ENCODE measurements at regions not wholly inside any gene's neighbourhood (a gene's known extent, or its start where the extent isn't known, plus 50 kb on each side); places are given as distances from the start of the nearest gene placed in this dataset.
"Not testable (repeated sequence)": the region's sequence is repeated elsewhere in the genome, so short reads cannot be mapped to it uniquely, and the experiment has no call there.

DNA sequence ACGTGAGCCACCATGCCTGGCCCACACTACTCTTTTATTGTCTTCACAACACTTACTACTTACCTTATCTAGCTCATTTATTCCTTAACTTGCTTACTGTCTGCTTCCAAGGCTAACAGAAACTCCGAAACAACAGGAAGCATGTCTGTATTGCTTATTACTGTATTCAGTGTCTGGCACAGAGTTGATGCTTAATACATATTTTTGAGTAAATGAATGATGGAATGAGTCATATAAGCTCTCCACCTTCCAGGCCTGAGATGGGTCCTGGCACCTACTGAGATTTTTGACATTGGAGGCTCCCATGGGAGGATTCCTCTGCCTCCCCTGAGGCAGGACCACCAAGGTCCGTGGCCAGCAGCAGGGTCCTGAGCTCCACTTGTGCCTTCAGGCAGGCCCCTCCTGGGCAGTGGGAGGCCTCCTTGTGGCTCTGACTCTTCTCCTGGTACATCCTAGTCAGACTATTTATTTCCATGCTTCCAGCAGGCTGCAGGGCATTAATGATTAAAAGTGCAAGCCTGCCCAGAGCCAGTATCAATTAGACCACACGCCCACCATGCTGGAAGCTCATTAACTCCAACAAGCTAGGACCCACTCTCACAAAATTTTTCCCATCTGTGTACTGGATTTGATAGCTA, 76.5 kb upstream of the CTNNA1 start:
- no peaks in the 10 kb centered on the region for H4K20me1 ChIP-seq (ENCODE audit: insufficient read depth)
- BruUV-seq (replicated peaks), result no TSS peak
- H3K27me3 ChIP-seq (ENCODE audit: insufficient read depth, low read depth), result no peaks in the 10 kb centered on the region
- H3K79me2 ChIP-seq (ENCODE audit: low read depth), result no peaks in the 10 kb centered on the region
- no peaks in the 10 kb centered on the region for H3K4me1 ChIP-seq (replicated peaks; ENCODE audit: insufficient read depth)
- no peak overlapping the region for H3K4me3 ChIP-seq
- no peak overlapping the region for H2AFZ ChIP-seq
- H3K4me2 ChIP-seq, result no peak overlapping the region
- no peak overlapping the region for H3K27ac ChIP-seq
- no peaks in the 10 kb centered on the region for H3K36me3 ChIP-seq (ENCODE audit: low read depth)
- H3K9me3 ChIP-seq (ENCODE audit: insufficient read depth, low read depth), result no peaks in the 10 kb centered on the region
- no peaks in the 10 kb centered on the region for H3K9me2 ChIP-seq (ENCODE audit: insufficient read depth)
- H3F3A ChIP-seq (ENCODE audit: insufficient read depth, low read depth), result no peaks in the 10 kb centered on the region
- intact Hi-C loops (cut with micrococcal nuclease; ENCODE audit: unreplicated experiment), result no loop called here
- no peak for TF ChIP-seq EZH2 (IDR thresholded peaks at IDR 0.05; ENCODE audit: low read depth)
- TF ChIP-seq, protein P1, sequence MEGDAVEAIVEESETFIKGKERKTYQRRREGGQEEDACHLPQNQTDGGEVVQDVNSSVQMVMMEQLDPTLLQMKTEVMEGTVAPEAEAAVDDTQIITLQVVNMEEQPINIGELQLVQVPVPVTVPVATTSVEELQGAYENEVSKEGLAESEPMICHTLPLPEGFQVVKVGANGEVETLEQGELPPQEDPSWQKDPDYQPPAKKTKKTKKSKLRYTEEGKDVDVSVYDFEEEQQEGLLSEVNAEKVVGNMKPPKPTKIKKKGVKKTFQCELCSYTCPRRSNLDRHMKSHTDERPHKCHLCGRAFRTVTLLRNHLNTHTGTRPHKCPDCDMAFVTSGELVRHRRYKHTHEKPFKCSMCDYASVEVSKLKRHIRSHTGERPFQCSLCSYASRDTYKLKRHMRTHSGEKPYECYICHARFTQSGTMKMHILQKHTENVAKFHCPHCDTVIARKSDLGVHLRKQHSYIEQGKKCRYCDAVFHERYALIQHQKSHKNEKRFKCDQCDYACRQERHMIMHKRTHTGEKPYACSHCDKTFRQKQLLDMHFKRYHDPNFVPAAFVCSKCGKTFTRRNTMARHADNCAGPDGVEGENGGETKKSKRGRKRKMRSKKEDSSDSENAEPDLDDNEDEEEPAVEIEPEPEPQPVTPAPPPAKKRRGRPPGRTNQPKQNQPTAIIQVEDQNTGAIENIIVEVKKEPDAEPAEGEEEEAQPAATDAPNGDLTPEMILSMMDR (conservative IDR thresholded peaks at IDR 0.05), result no peak
- CTCF ChIA-PET, result interaction anchor here (0.6 to 0.7 kb wide), 2 partner anchors 18 to 1051 kb away, joined by 4 to 9 read pairs; no protein-coding TSS in a partner anchor
- DNase-seq, result no peak
- POLR2A ChIA-PET (ENCODE audit: unreplicated experiment), result interaction anchor here (0.5 to 0.7 kb wide), 4 partner anchors 11 to 767 kb away, joined by 3 to 7 read pairs (median 6); no protein-coding TSS in a partner anchor

DNA sequence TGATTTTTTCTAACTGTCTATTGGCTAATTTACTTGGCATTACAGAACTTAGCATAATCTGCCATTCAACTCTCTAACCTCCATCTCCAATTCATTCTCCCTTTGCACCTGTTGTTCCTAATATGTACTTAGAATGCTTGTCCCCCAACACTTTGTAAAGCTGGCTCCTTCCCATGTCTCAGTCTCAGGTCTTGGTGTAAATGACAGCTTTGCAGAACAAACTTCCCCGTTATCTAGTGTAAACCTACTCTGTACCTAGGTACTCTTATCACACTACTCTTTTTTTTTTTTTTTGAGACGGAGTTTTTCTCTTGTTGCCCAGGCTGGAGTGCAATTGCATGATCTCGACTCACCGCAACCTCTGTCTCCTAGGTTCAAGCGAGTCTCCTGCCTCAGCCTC, 77.2 kb upstream of the CTNNA1 start:
- BruUV-seq (replicated peaks), result no TSS peak
- TF ChIP-seq, protein P1 (conservative IDR thresholded peaks at IDR 0.05), result no peak
- TF ChIP-seq EZH2 (IDR thresholded peaks at IDR 0.05; ENCODE audit: low read depth), result no peak
- Histone ChIP-seq H3K27ac (no peak overlapping the region), H3K4me1 (replicated peaks; ENCODE audit: insufficient read depth) (no peaks in the 10 kb centered on the region), H3F3A (ENCODE audit: insufficient read depth, low read depth) (no peaks in the 10 kb centered on the region), H3K36me3 (ENCODE audit: low read depth) (no peaks in the 10 kb centered on the region), H3K4me2 (no peak overlapping the region), H3K4me3 (no peak overlapping the region), H3K9me3 (ENCODE audit: insufficient read depth, low read depth) (no peaks in the 10 kb centered on the region), H3K27me3 (ENCODE audit: insufficient read depth, low read depth) (no peaks in the 10 kb centered on the region), H3K79me2 (ENCODE audit: low read depth) (no peaks in the 10 kb centered on the region), H3K9me2 (ENCODE audit: insufficient read depth) (no peaks in the 10 kb centered on the region), H4K20me1 (ENCODE audit: insufficient read depth) (no peaks in the 10 kb centered on the region), H2AFZ (no peak overlapping the region)
- intact Hi-C loops (cut with micrococcal nuclease; ENCODE audit: unreplicated experiment), result no loop called here
- no peak for DNase-seq
- CTCF ChIA-PET, result interaction anchor here (0.7 kb wide), 1 partner anchor 19 kb away, joined by 9 read pairs; no protein-coding TSS in a partner anchor
- POLR2A ChIA-PET (ENCODE audit: unreplicated experiment), result interaction anchor here (0.7 kb wide), 1 partner anchor 546 kb away, joined by 5 read pairs; no protein-coding TSS in a partner anchor

DNA sequence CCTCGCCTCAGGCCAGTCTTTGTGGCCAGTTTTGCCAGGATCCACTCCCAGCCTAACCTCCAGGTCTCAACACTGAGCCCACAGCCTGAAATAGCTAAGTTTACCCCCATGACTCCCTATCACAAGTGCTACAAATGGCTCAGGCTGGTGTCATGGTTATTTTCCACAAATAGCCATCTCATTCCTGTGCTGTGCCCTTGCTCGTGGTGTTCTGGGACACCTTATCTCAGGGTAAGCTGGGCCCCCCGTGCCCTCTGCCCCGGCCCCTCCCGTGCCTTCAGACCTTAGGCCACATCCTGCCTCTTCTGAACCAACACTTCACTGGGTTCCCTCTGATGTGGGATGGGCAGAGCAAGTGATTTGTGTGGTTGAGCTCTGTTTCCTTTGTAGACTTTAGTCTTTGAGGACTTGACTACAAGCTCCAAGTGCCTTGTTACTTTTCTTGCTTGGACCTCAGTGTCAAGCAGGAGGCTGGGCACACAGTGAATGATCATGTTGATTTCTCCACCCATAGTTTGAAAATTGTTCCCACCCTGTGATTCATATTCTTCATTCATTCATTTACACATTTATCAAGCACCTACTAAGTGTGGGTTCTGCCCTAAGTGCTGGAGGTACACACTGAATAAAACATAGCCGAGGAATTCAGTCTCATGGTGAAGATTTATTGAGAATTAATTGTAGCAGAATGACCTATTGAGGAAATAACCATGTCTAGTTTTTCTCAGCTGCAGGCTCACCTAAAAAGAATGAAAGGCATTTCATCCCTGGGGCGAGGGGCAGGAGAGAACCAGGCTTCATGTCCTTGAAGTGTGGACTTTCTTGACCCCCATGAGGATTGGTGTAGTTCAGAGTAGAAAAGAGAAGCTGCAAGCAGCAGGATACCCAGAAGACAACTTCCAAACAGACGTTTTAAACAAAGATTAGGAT, 84.5 kb upstream of the CTNNA1 start:
- intact Hi-C loops (cut with micrococcal nuclease; ENCODE audit: unreplicated experiment), result loop anchor here (1.0 kb wide), 1 partner anchor 57 kb away; no protein-coding TSS in a partner anchor
- DNase-seq, result peak; percentile 51 to 92
- H3K9me3 ChIP-seq (ENCODE audit: insufficient read depth, low read depth), result no peaks in the 10 kb centered on the region
- CTCF ChIA-PET, result no interaction called here
- H3K36me3 ChIP-seq (ENCODE audit: low read depth), result no peaks in the 10 kb centered on the region
- no peak for TF ChIP-seq EZH2 (IDR thresholded peaks at IDR 0.05; ENCODE audit: low read depth)
- TF ChIP-seq, protein P1 (conservative IDR thresholded peaks at IDR 0.05), result no peak
- H4K20me1 ChIP-seq (ENCODE audit: insufficient read depth), result no peaks in the 10 kb centered on the region
- peaks cover 41% of the 10 kb centered on the region for H3K4me1 ChIP-seq (replicated peaks; ENCODE audit: insufficient read depth)
- peak overlapping the region; percentile 83 for H3K27ac ChIP-seq
- no peaks in the 10 kb centered on the region for H3K9me2 ChIP-seq (ENCODE audit: insufficient read depth)
- no TSS peak for BruUV-seq (replicated peaks)
- no peak overlapping the region for H2AFZ ChIP-seq
- H3K27me3 ChIP-seq (ENCODE audit: insufficient read depth, low read depth), result no peaks in the 10 kb centered on the region
- peaks cover 12% of the 10 kb centered on the region for H3F3A ChIP-seq (ENCODE audit: insufficient read depth, low read depth)
- POLR2A ChIA-PET (ENCODE audit: unreplicated experiment), result no interaction called here
- no peak overlapping the region for H3K4me3 ChIP-seq
- H3K79me2 ChIP-seq (ENCODE audit: low read depth), result no peaks in the 10 kb centered on the region
- H3K4me2 ChIP-seq, result peak overlapping the region; percentile 49

DNA sequence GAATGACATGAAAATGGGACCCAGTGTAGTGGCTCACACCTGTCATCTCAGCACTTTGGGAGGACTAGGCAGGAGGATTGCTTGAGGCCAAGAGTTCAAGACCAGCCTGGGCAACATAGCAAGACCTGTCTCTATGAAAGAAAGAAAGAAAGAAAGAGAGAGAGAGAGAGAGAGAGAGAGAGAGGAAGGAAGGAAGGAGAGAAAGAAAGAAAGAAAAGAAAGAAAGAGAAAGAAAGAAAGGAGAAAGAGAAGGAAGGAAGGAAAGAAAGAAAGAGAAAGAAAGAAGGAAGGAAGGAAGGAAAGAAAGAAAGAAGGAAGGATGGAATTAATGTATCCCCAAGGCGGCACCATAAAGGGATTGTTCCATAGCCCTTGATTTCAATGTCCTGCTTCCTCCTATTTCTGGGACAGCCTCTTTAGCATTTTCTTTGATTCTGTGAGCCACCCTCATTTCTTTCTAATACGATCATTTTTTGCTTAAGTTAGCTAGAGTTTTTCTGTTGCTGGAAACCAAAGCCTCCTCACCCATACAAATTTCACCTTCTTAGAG, 85.4 kb upstream of the CTNNA1 start:
- DNase-seq; CTCF ChIA-PET; H3K79me2 ChIP-seq (ENCODE audit: low read depth); intact Hi-C loops (cut with micrococcal nuclease; ENCODE audit: unreplicated experiment); H3K27me3 ChIP-seq (ENCODE audit: insufficient read depth, low read depth); BruUV-seq (replicated peaks); H3K9me3 ChIP-seq (ENCODE audit: insufficient read depth, low read depth); H4K20me1 ChIP-seq (ENCODE audit: insufficient read depth); H3K9me2 ChIP-seq (ENCODE audit: insufficient read depth); H3K36me3 ChIP-seq (ENCODE audit: low read depth); POLR2A ChIA-PET (ENCODE audit: unreplicated experiment); H3K4me3 ChIP-seq; H2AFZ ChIP-seq: not testable (repeated sequence)
- Histone ChIP-seq H3K27ac (peak overlapping the region; percentile 83), H3K4me2 (peak overlapping the region; percentile 49), H3F3A (ENCODE audit: insufficient read depth, low read depth) (peaks cover 12% of the 10 kb centered on the region), H3K4me1 (replicated peaks; ENCODE audit: insufficient read depth) (peaks cover 47% of the 10 kb centered on the region)

All from PC-9 (cell line).